ENCODE measurements at regions not wholly inside any gene's neighbourhood (a gene's known extent, or its start where the extent isn't known, plus 50 kb on each side); places are given as distances from the start of the nearest gene placed in this dataset.
"Not testable (repeated sequence)": the region's sequence is repeated elsewhere in the genome, so short reads cannot be mapped to it uniquely, and the experiment has no call there.

DNA sequence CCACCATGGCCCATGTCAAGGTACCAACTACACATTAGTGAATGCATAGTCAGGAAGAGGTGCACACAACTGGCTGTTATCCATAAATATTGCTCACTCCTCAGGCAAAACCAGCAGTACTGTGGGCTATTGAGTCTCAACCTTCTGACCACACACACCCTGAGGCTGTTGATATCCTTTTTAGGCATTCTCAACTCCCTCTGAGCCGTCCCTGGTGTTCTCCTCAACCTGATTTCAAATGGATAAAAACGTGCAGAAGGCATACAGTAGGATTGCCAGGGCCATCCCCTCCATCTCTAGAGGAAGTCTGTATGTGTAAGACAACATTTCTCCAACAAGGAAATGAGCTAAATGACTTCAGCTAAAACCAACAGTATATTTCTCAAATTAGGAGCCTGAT lies 98.7 kb upstream of the KLHL13 start:
- DNase-seq (ENCODE audit: low spot score) = no peak

DNA sequence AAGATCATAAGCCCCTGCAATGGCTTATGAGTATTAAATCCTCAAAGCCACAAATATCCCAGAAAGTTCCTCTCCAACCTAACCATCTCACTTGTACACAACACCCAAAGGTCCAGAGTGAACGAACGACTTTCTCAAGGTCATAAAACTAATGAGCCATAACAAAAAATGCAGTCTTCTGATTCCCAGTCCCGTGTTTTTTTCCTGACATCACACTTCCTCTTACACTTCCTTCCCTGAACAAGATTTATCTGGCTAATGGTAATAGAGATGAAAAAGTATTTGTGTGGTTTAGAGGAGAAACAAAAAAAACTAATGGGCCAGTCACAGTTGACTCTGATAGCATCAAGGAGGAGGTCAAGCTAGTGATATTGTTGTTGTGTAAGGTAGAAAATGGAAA lies 99.5 kb upstream of the KLHL13 start:
- DNase-seq (ENCODE audit: low spot score) = peak; percentile 25

DNA sequence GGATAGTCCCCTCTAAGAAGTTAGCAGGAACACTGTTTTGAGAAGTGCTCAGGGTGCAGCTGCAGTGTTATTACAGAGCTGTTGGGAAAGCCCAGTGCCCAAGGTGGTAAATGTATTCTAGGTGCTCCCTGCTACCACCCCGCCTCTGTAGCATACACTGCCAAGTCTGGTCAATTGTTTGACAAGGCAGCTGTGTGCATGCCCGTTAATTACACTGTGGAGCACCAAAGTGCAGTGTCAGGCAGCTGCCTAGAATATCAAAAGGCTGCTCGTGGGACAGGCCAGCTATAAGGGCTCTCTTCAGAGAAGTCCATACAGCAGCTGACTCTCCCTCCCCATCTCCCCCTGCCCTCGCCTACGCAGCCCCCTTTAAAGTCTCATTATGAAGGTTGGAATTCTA lies 99.9 kb upstream of the KLHL13 start:
- DNase-seq (ENCODE audit: low spot score) = peak; percentile 7

GRCh38 chrX:118218079-118218478 lies 101.5 kb upstream of the KLHL13 start:
- DNase-seq (ENCODE audit: low spot score) = no peak

- no peak for DNase-seq (ENCODE audit: low spot score)
Measured at GRCh38 chrX:118218940-118219339, 102.3 kb upstream of the KLHL13 start.

DNA sequence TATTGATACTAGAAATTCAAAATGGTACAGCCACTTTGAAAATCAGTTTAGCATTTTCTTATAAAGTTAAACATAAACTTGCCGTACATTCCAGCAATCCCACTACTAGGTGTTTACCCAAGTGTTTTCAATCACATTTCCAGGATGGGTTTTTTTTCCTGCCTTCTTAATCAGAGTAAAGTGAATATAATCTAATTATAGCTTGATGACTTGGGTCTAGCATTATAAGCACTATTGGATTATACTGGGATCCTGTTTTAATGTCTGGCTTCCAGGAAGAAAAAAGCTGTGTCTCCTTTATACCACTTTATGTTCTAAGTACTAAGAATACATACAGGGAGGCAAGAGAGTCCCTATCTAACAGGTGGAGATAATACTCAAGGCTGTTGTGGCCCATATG lies 103.3 kb upstream of the KLHL13 start:
- no peak for DNase-seq (ENCODE audit: low spot score)

GRCh38 chrX:118220509-118220908 lies 103.9 kb upstream of the KLHL13 start:
- DNase-seq (ENCODE audit: low spot score) = no peak

GRCh38 chrX:118221270-118221669 lies 104.7 kb upstream of the KLHL13 start:
- no peak for DNase-seq (ENCODE audit: low spot score)

- DNase-seq (ENCODE audit: low spot score) = peak; percentile 11
Measured at GRCh38 chrX:118221733-118222132, 105.1 kb upstream of the KLHL13 start.

GRCh38 chrX:118222421-118222820 lies 105.8 kb upstream of the KLHL13 start:
- DNase-seq (ENCODE audit: low spot score) = no peak

DNA sequence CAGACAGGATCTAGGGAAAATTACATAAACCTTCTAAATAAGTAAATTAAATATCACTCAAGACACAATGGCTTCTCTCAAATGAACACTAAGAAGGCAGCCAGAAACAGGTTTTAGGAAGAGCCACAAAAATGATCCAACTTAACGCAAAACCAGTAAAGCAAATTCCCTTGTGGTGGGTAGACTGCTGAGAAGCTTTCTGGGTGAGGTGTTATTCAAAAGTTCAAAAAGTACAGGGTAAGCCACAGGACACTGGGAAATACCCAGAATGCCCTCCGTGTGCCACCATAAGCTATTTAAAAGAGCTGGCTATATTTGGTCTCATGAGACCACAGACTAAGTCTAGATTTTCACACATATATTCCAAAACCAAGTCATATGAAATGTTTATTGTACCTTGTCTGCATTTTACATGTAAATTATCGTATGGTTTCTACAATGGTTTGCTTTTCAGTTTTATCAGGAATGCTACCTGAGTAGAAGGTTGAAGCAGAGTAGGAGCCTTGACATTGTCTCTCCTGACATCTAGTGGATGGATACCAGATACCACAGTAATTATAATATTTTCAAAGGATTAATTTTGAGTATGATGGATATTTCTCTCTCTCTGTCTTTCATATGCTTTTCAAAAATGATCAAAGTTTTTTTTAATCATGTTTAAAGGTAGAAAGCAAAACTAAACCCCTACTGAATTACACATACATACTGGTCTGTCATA lies 109.3 kb upstream of the KLHL13 start:
- DNase-seq (ENCODE audit: low spot score) = peak; percentile 37

- DNase-seq (ENCODE audit: low spot score) = no peak
Measured at GRCh38 chrX:118228041-118228440, 111.4 kb upstream of the KLHL13 start.

DNA sequence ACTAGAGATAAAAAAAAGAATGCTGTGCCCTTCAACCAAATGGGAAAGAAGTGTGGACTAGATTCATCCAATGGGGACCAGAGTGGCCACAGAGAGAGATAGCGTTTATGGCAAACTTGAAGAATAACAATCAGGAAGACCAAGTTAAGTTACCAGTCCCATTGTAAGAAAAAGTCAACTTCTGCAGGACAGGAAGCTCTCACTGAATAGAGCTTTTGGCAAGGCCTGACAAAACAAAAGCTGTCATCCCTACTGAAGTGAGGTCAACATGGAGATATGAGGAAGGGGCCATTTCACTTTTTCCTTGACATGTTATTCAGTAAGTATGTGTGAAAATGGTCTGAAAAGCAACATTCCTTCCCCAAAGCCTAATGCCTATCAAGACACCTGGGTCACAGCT lies 111.8 kb upstream of the KLHL13 start:
- no peak for DNase-seq (ENCODE audit: low spot score)

- DNase-seq (ENCODE audit: low spot score) = no peak
Measured at GRCh38 chrX:118231464-118231863, 114.4 kb upstream of the WDR44 start.

DNA sequence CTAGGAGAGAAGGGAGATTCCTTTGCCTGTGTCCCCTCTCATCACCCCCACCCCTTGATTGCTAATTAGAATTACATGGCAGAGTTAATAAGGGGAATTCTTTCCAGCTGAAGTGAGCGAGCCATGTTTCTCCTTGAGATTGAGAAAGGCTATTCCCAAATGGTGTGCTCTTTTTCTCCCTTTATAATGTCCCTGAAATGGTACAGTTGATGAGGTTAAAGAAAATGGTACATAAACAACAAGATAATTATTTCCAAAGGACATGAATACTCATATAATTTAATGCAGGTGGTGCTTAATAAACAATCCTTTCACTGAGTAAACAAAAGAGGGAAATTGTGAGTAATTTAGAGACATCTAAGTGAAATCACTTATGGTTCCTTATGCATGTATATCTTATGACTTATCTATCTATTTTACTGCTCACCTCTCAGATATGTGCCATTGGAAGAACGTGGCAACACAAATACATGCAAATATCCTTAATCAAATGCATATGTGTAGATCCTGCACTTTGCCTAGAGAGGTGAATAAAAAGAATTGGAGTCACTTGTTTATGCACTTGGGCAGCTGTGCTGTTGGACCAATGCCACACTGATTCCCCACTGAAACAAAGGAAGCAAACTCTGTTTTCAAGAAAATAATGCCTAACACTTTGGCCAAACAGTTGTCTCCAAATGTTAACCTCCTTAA lies 106.6 kb upstream of the WDR44 start:
- no peak for DNase-seq (ENCODE audit: low spot score)

DNA sequence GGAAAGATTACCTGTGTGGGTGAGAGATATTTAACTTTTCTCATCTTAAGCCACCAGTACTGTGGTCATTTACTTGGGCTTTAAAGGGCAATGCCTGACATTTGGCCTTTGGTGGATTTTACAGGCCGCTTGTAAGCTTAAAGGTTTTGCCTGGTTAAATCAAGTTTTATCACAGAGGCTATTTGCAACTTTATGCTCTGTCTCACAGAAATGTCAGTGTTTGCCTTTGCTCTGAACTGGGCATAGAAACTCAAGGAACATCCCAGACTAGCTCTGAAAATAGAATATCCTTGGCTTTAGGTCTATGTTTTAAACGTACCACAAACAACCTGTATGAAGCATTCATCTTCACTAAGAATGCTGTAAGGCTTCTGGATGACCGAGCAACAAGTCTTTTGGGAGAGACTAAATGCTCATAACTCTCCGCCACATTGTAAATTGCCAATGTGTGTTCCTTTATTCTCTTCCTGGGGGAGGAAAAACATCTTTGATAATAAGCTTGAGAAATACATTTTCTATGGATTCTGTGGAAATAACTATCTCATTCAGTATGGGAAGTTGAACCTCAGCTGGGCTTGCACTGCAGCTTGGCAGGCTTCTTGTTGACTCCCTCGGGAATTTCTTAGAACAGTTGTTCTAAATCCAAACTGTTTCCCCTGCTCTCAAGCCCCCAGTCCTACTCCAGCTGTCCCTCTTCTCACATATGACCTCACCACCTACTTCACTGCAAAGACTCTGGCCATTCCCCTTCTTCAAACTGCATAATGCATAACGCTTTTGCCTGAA lies 105.8 kb upstream of the WDR44 start:
- DNase-seq (ENCODE audit: low spot score) = no peak

- DNase-seq (ENCODE audit: low spot score) = not testable (repeated sequence)
Measured at GRCh38 chrX:118246961-118247360, 98.9 kb upstream of the WDR44 start.

DNA sequence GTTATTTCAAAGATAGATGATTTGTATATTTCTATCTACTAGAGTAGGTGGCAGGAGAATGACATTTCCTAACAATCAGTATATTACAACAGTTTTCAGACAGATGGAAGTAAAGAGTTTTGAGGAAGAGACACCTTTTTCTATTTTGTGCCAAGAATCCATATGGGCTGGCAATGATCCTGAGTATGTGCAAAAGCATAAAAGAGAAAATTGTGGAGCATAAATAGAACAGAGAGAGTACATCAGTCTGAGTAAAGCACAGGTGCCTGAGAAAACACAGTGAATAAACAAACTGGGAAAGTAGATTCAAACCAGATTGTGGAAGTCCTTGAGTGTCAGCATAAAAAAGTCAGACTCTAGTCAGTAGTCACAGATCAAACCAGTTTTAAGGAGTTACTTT lies 96.8 kb upstream of the WDR44 start:
- DNase-seq (ENCODE audit: low spot score) = no peak

- no peak for DNase-seq (ENCODE audit: low spot score)
Measured at GRCh38 chrX:118250445-118250844, 95.5 kb upstream of the WDR44 start.

GRCh38 chrX:118251271-118251670 lies 94.6 kb upstream of the WDR44 start:
- DNase-seq (ENCODE audit: low spot score) = no peak

DNA sequence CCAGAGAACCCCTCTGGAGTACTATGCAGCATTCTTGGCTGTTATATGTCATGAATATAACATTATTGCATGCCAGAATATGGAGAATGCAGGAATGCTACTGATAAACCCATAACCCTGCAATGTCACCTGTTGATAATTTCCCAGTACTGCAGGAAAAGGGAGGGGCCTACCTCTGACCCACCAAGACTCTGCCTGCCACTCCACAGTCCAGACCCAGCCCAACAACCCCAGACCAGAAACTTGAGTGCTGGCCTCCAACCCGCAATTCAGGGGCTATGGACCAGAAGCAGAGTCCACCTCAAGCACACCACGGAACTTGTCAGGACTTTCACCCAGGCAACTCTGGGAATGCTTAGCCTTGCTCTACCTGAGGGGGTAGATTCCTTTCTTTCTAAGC lies 92.9 kb upstream of the WDR44 start:
- no peak for DNase-seq (ENCODE audit: low spot score)

- DNase-seq (ENCODE audit: low spot score) = peak; percentile 20
Measured at GRCh38 chrX:118254611-118255010, 91.3 kb upstream of the WDR44 start.

DNA sequence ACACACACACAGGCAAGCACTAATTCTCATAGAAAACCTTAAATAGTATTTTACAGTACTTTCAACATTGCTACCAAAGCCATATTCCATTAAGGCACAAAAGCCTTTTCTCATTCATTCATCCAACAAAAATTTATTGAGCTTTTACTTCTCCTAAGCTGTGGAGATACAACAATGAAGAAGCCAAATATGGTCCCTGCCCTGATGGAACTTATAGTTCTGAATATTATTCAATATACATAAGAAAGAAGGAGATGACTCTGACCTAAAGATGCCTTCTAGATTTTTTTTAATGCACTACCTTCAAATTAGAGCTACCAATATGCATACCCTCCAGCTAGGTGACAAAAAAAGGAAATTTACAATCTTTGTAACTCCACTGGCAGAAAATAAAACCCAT lies 90.0 kb upstream of the WDR44 start:
- no peak for DNase-seq (ENCODE audit: low spot score)

Measured in COLO829 (cell line).